ENCODE measurements at regions not wholly inside any gene's neighbourhood (a gene's known extent, or its start where the extent isn't known, plus 50 kb on each side); places are given as distances from the start of the nearest gene placed in this dataset.

- Histone ChIP-seq H3K27me3 (ENCODE audit: control insufficient read depth, insufficient read depth, low read length) (no peaks in the 10 kb centered on the region), H3K4me3 (ENCODE audit: low read length) (no peak overlapping the region), H3K4me1 (ENCODE audit: control insufficient read depth, insufficient read depth, low read length) (no peaks in the 10 kb centered on the region), H3K36me3 (ENCODE audit: control insufficient read depth, insufficient read depth, low read length) (no peaks in the 10 kb centered on the region), H3K27ac (ENCODE audit: low read length) (no peak overlapping the region), H3K9me3 (ENCODE audit: control insufficient read depth, insufficient read depth, low read length) (no peaks in the 10 kb centered on the region)
- 83% methylated on average over 2 of the region's 2 CpGs for WGBS (ENCODE audit: insufficient coverage)
- Mint-ChIP-seq H3K4me3 (no peak overlapping the region), H3K27me3 (ENCODE audit: low read depth in 2 of 2) (no peaks in the 10 kb centered on the region), H3K27ac (no peak overlapping the region), H3K9me3 (peaks cover 0 to 7% of the 10 kb centered on the region in 2 donors), H3K4me1 (no peaks in the 10 kb centered on the region), H3K36me3 (no peaks in the 10 kb centered on the region)
- ATAC-seq (no peak), DNase-seq (no peak)
- no peak for TF ChIP-seq CTCF (IDR thresholded peaks at IDR 0.05)
- intact Hi-C loops (cut with micrococcal nuclease), result no loop called here
These were observed 344.6 kb upstream of the NECTIN3 start for GRCh38 chr3:110727056-110727455.

- no peak for DNase-seq
- WGBS (ENCODE audit: insufficient coverage), result no CpG with 5 or more reads among the region's 1 CpG
- intact Hi-C loops (cut with micrococcal nuclease), result no loop called here
- Mint-ChIP-seq H3K27me3 (ENCODE audit: low read depth in 2 of 2) (no peaks in the 10 kb centered on the region), H3K4me3 (no peak overlapping the region), H3K4me1 (no peaks in the 10 kb centered on the region), H3K36me3 (no peaks in the 10 kb centered on the region), H3K9me3 (peaks cover 0 to 16% of the 10 kb centered on the region in 2 donors), H3K27ac (no peak overlapping the region)
- no peaks in the 10 kb centered on the region for H3K4me1 ChIP-seq (ENCODE audit: control insufficient read depth, insufficient read depth, low read length)
- H3K27me3 ChIP-seq (ENCODE audit: control insufficient read depth, insufficient read depth, low read length), result no peaks in the 10 kb centered on the region
- no peaks in the 10 kb centered on the region for H3K36me3 ChIP-seq (ENCODE audit: control insufficient read depth, insufficient read depth, low read length)
- no peaks in the 10 kb centered on the region for H3K9me3 ChIP-seq (ENCODE audit: control insufficient read depth, insufficient read depth, low read length)
- no peak overlapping the region for H3K27ac ChIP-seq (ENCODE audit: low read length)
- no peak for TF ChIP-seq CTCF (IDR thresholded peaks at IDR 0.05)
- H3K4me3 ChIP-seq (ENCODE audit: low read length), result no peak overlapping the region
- ATAC-seq, result no peak
These were observed 340.5 kb upstream of the NECTIN3 start for GRCh38 chr3:110731148-110731547.

GRCh38 chr3:110732420-110732819 is 339.2 kb upstream of the NECTIN3 start:
- no peak overlapping the region for H3K4me3 ChIP-seq (ENCODE audit: low read length)
- Mint-ChIP-seq H3K36me3 (no peaks in the 10 kb centered on the region), H3K27ac (no peak overlapping the region), H3K9me3 (peaks cover 0 to 16% of the 10 kb centered on the region in 2 donors), H3K4me3 (no peak overlapping the region), H3K27me3 (ENCODE audit: low read depth in 2 of 2) (no peaks in the 10 kb centered on the region), H3K4me1 (no peaks in the 10 kb centered on the region)
- intact Hi-C loops (cut with micrococcal nuclease), result no loop called here
- no peaks in the 10 kb centered on the region for H3K9me3 ChIP-seq (ENCODE audit: control insufficient read depth, insufficient read depth, low read length)
- no peak overlapping the region for H3K27ac ChIP-seq (ENCODE audit: low read length)
- peaks cover 3% of the 10 kb centered on the region for H3K4me1 ChIP-seq (ENCODE audit: control insufficient read depth, insufficient read depth, low read length)
- 71% methylated on average over 1 of the region's 4 CpGs for WGBS (ENCODE audit: insufficient coverage)
- no peak for DNase-seq
- TF ChIP-seq CTCF (IDR thresholded peaks at IDR 0.05), result no peak
- H3K36me3 ChIP-seq (ENCODE audit: control insufficient read depth, insufficient read depth, low read length), result no peaks in the 10 kb centered on the region
- no peak for ATAC-seq
- H3K27me3 ChIP-seq (ENCODE audit: control insufficient read depth, insufficient read depth, low read length), result no peaks in the 10 kb centered on the region

GRCh38 chr3:110733045-110733444 is 338.6 kb upstream of the NECTIN3 start:
- no peak overlapping the region for H3K4me3 Mint-ChIP-seq
- H3K27ac Mint-ChIP-seq, result no peak overlapping the region
- intact Hi-C loops (cut with micrococcal nuclease), result no loop called here
- H3K27me3 Mint-ChIP-seq (ENCODE audit: low read depth in 2 of 2), result no peaks in the 10 kb centered on the region
- Histone ChIP-seq H3K27ac (ENCODE audit: low read length) (no peak overlapping the region), H3K27me3 (ENCODE audit: control insufficient read depth, insufficient read depth, low read length) (no peaks in the 10 kb centered on the region), H3K4me1 (ENCODE audit: control insufficient read depth, insufficient read depth, low read length) (peaks cover 3% of the 10 kb centered on the region), H3K4me3 (ENCODE audit: low read length) (no peak overlapping the region), H3K9me3 (ENCODE audit: control insufficient read depth, insufficient read depth, low read length) (no peaks in the 10 kb centered on the region), H3K36me3 (ENCODE audit: control insufficient read depth, insufficient read depth, low read length) (no peaks in the 10 kb centered on the region)
- WGBS (ENCODE audit: insufficient coverage), result 90% methylated on average over 3 of the region's 3 CpGs
- no peak for TF ChIP-seq CTCF (IDR thresholded peaks at IDR 0.05)
- DNase-seq, result no peak
- no peaks in the 10 kb centered on the region for H3K4me1 Mint-ChIP-seq
- peaks cover 0 to 16% of the 10 kb centered on the region in 2 donors for H3K9me3 Mint-ChIP-seq
- H3K36me3 Mint-ChIP-seq, result no peaks in the 10 kb centered on the region
- ATAC-seq, result no peak
